HepG2 (cell line): ENCODE measurements at regions not wholly inside any gene's neighbourhood (a gene's known extent, or its start where the extent isn't known, plus 50 kb on each side); places are given as distances from the start of the nearest gene placed in this dataset.

ENCODE experiments used
- ATAC-seq: fragments of 200-7000 bp; cut with Tn5 transposase; 3 replicates; pipeline ENCODE4 v1.9.1; 2020; ENCODE audit warnings: mild to moderate bottlenecking, moderate library complexity
- BruUV-seq: library from RNA; stranded (reverse); fragments of 400-500 nt; replicated peaks from 2 replicates; lab custom pipeline; 2021; lab: Mats Ljungman, UMichigan
- CTCF ChIA-PET: fragments of 300-600 bp; formaldehyde crosslinking; extraction: SDS; loops from one replicate; lab custom pipeline; 2021; ENCODE audit warnings: low total read pairs, inconsistent platforms, low intra/inter-chr PET ratio; lab: Yijun Ruan, JAX
- POLR2A ChIA-PET: fragments of 350-600 bp; sonication (Branson Sonifier 250); formaldehyde crosslinking; loops from one replicate; lab custom pipeline; 2020; ENCODE audit warnings: antibody characterized with exemption, inconsistent platforms; lab: Yijun Ruan, JAX
- DNase-seq: peaks from one replicate; pipeline ENCODE4 v3.0.0-alpha.2; 2015; ENCODE audit warnings: low spot score
- FAIRE-seq: peaks from 3 replicates; lab custom pipeline; 2011; peaks lifted over from hg19 to GRCh38; lab: Jason Lieb, UNC
- H2AFZ ChIP-seq: one replicate; pipeline ENCODE4 v1.6.1; 2011; ENCODE audit warnings: low read length, inconsistent platforms
- H3K27ac ChIP-seq: fragments of 300-600 bp; 3 replicates; pipeline ENCODE4 v1.8.0; 2011; ENCODE audit warnings: mixed run types, mild to moderate bottlenecking, mixed read lengths, low read length, inconsistent platforms; ENCODE audit not compliant: insufficient read depth; ENCODE audit errors: extremely low read length
- H3K27me3 ChIP-seq, 2 experiments: fragments of 200-600 bp in 1 of 2; 2 replicates in 1 of 2; 3 replicates in 1 of 2; pipeline versions ENCODE4 v1.6.0 to v1.8.0; 2011; ENCODE audit warnings: low read length in 2 of 2, mild to moderate bottlenecking in 2 of 2, moderate library complexity in 2 of 2, inconsistent platforms in 1 of 2; ENCODE audit not compliant: insufficient read depth in 2 of 2, control insufficient read depth in 1 of 2
- H3K36me3 ChIP-seq, 2 experiments: fragments of 200-600 bp in 1 of 2; replicated peaks in 1 of 2; 2 replicates in 1 of 2; 3 replicates in 1 of 2; pipeline versions ENCODE4 v1.5.1 to v1.8.0; 2011; ENCODE audit warnings: low read length in 2 of 2, inconsistent platforms in 1 of 2; ENCODE audit not compliant: insufficient read depth in 2 of 2, control insufficient read depth in 1 of 2
- H3K4me1 ChIP-seq: 2 replicates; pipeline ENCODE4 v1.5.1; 2012; ENCODE audit warnings: low read length, inconsistent platforms; ENCODE audit not compliant: insufficient read depth
- H3K4me2 ChIP-seq: 2 replicates; pipeline ENCODE4 v1.6.0; 2011; ENCODE audit warnings: low read depth, low read length, inconsistent platforms
- H3K4me3 ChIP-seq, 3 experiments: fragments of 200-600 bp in 1 of 3; sonication (generic), shearing (Covaris generic) in 1 of 3; replicated peaks in 1 of 3; 2 replicates each; pipeline ENCODE4 v1.5.1; 2011 to 2016; ENCODE audit warnings: low read length in 3 of 3, inconsistent platforms in 2 of 3, low read depth in 2 of 3, mild to moderate bottlenecking in 2 of 3, control low read depth in 1 of 3, mixed read lengths in 1 of 3; ENCODE audit not compliant: insufficient read depth in 1 of 3
- H3K79me2 ChIP-seq: one replicate; pipeline ENCODE4 v1.6.1; 2011; ENCODE audit warnings: low read length, inconsistent platforms; ENCODE audit not compliant: insufficient read depth
- H3K9ac ChIP-seq: 2 replicates; pipeline ENCODE4 v1.6.0; 2011; ENCODE audit warnings: mild to moderate bottlenecking, low read depth, low read length, inconsistent platforms; ENCODE audit not compliant: insufficient read depth
- H3K9me3 ChIP-seq: 2 replicates; pipeline ENCODE4 v1.5.1; 2012; ENCODE audit warnings: mild to moderate bottlenecking, low read length
- H4K20me1 ChIP-seq: 2 replicates; pipeline ENCODE4 v1.6.0; 2011; ENCODE audit warnings: inconsistent platforms, mild to moderate bottlenecking, low read length, moderate library complexity; ENCODE audit not compliant: insufficient read depth
- CREBL2 ChIP-seq: sonication (generic); formaldehyde crosslinking; IDR thresholded peaks from 2 replicates; pipeline ENCODE4 v1.8.1; 2023; ENCODE audit warnings: missing genetic modification reagents, mild to moderate bottlenecking, borderline replicate concordance
- EHMT2 ChIP-seq: fragments of 200-600 bp; sonication (generic); IDR thresholded peaks from 2 replicates; pipeline ENCODE4 v1.7.0; 2017; ENCODE audit warnings: antibody characterized with exemption, low read depth, low read length, borderline replicate concordance
- ELF4 ChIP-seq: sonication (generic); formaldehyde crosslinking; IDR thresholded peaks from 2 replicates; pipeline ENCODE4 v1.5.0; 2020; ENCODE audit warnings: missing genetic modification reagents, mild to moderate bottlenecking, moderate library complexity, borderline replicate concordance
- GFI1 ChIP-seq: sonication (generic); formaldehyde crosslinking; IDR thresholded peaks from 2 replicates; pipeline ENCODE4 v1.5.0; 2020; ENCODE audit warnings: missing genetic modification reagents, mild to moderate bottlenecking, borderline replicate concordance
- GMEB2 ChIP-seq: IDR thresholded peaks from 2 replicates; pipeline ENCODE4 v1.6.1; 2016; ENCODE audit warnings: missing biosample characterization, missing genetic modification reagents, low read depth
- MTERF4 ChIP-seq: sonication (generic); formaldehyde crosslinking; IDR thresholded peaks from 2 replicates; pipeline ENCODE4 v1.8.0; 2023; ENCODE audit warnings: mild to moderate bottlenecking, missing genetic modification reagents
- NR1H2 ChIP-seq: sonication (generic); formaldehyde crosslinking; IDR thresholded peaks from 2 replicates; pipeline ENCODE4 v1.8.1; 2022; ENCODE audit warnings: low read depth, missing genetic modification reagents, borderline replicate concordance
- PRDM15 ChIP-seq: sonication (generic); formaldehyde crosslinking; IDR thresholded peaks from 2 replicates; pipeline ENCODE4 v1.4.0; 2020; ENCODE audit warnings: missing genetic modification reagents
- TARDBP ChIP-seq: sonication (generic); formaldehyde crosslinking; IDR thresholded peaks from 2 replicates; pipeline ENCODE4 v1.8.0; 2022; ENCODE audit warnings: mild to moderate bottlenecking, missing genetic modification reagents
- TFAP4 ChIP-seq: sonication (generic); IDR thresholded peaks from 2 replicates; pipeline ENCODE4 v1.6.1; 2016; ENCODE audit warnings: low read depth, borderline replicate concordance
- ZBTB43 ChIP-seq: sonication (generic); formaldehyde crosslinking; conservative IDR thresholded peaks from 2 replicates; pipeline ENCODE4 v1.4.0; 2020; ENCODE audit warnings: missing genetic modification reagents
- ZNF138 ChIP-seq: sonication (generic); formaldehyde crosslinking; IDR thresholded peaks from 2 replicates; pipeline ENCODE4 v1.5.0; 2020; ENCODE audit warnings: mild to moderate bottlenecking, low read depth, missing genetic modification reagents
- ZNF484 ChIP-seq: sonication (generic); formaldehyde crosslinking; IDR thresholded peaks from 2 replicates; pipeline ENCODE4 v1.5.1; 2020; ENCODE audit warnings: mild to moderate bottlenecking, low read depth, missing genetic modification reagents, borderline replicate concordance
- ZNF777 ChIP-seq: sonication (generic); formaldehyde crosslinking; IDR thresholded peaks from 2 replicates; pipeline ENCODE4 v1.4.0; 2020; ENCODE audit warnings: missing genetic modification reagents
- ZNF883 ChIP-seq: sonication (generic); formaldehyde crosslinking; IDR thresholded peaks from 2 replicates; pipeline ENCODE4 v1.5.1; 2020; ENCODE audit warnings: mild to moderate bottlenecking, missing genetic modification reagents; ENCODE audit errors: not compliant biosample characterization
- WGBS: methylation state at CpG from one replicate; pipeline ENCODE4 v1.1.6; 2017; ENCODE audit warnings: low lambda C conversion rate; 5-methylcytosine and 5-hydroxymethylcytosine counted together
- in situ Hi-C: cut with HindIII; loops from 2 replicates; pipeline ENCODE4 v1.10.0; 2017; ENCODE audit warnings: low pct_unique_long_range_greater_than_20kb; ENCODE audit not compliant: extremely low pct_ligation_motif_present
- intact Hi-C: fragments of 100-400 bp; cut with micrococcal nuclease; formaldehyde crosslinking; loops from one replicate; pipeline ENCODE4 v1.10.0; 2022; ENCODE audit not compliant: unreplicated experiment

- Histone ChIP-seq H3K9me3 (no peaks in the 10 kb centered on the region), H3K27me3 (peaks cover 4 to 11% of the 10 kb centered on the region in 2 experiments; a peak in 4 of 5 replicates), H3K36me3 (no peaks in the 10 kb centered on the region), H4K20me1 (no peaks in the 10 kb centered on the region), H3K27ac (no peak overlapping the region), H3K4me2 (no peak overlapping the region), H3K4me1 (peaks cover 11% of the 10 kb centered on the region), H3K4me3 (no peak overlapping the region), H2AFZ (no peak overlapping the region), H3K9ac (no peak overlapping the region), H3K79me2 (no peaks in the 10 kb centered on the region)
- no peak for DNase-seq
- POLR2A ChIA-PET, result no interaction called here
- FAIRE-seq, result no peak
- in situ Hi-C loops, result no loop called here
- intact Hi-C loops, result loop anchor here (10.0 kb wide), 1 partner anchor 49 kb away; no protein-coding TSS in a partner anchor
- ATAC-seq, result peak; percentile 39; the same call in 2 of the 3 replicates
- CTCF ChIA-PET, result no interaction called here
- 47% methylated on average over 7 of the region's 8 CpGs for WGBS
- no TSS peak for BruUV-seq
- TF ChIP-seq PRDM15 (CRISPR knock-in tag) (no peak), NR1H2 (CRISPR knock-in tag) (no peak), GFI1 (CRISPR knock-in tag) (no peak), ZNF883 (CRISPR knock-in tag) (no peak), ZNF484 (CRISPR knock-in tag) (no peak), ELF4 (no peak), EHMT2 (no peak), TARDBP (no peak), MTERF4 (CRISPR knock-in tag) (no peak), ZNF138 (no peak), CREBL2 (no peak), ZNF777 (CRISPR knock-in tag) (no peak), GMEB2 (no peak), ZBTB43 (CRISPR knock-in tag) (no peak), TFAP4 (no peak)
Observed at GRCh38 chr17:37796076-37796475, 51.2 kb upstream of the HNF1B start.
